Muscle layer of duodenum (tissue), 2 donors: ENCODE measurements at regions not wholly inside any gene's neighbourhood (a gene's known extent, or its start where the extent isn't known, plus 50 kb on each side); places are given as distances from the start of the nearest gene placed in this dataset.

ENCODE experiments used
- H3K27ac ChIP-seq: one replicate; pipeline ENCODE4 v1.7.0; 2013; ENCODE audit warnings: mild to moderate bottlenecking, low read length
- H3K27me3 ChIP-seq: one replicate; pipeline ENCODE4 v1.7.0; 2013; ENCODE audit warnings: low read depth, mild to moderate bottlenecking, control low read depth, low read length
- H3K36me3 ChIP-seq, 2 donors: one replicate each; pipeline ENCODE4 v1.7.0; 2013; ENCODE audit warnings: low read length in 2 of 2, control low read depth in 1 of 2, mild to moderate bottlenecking in 1 of 2; ENCODE audit not compliant: insufficient read depth in 2 of 2, control insufficient read depth in 1 of 2
- H3K4me1 ChIP-seq, 2 donors: one replicate each; pipeline ENCODE4 v1.7.0; 2013; ENCODE audit warnings: low read length in 2 of 2, mild to moderate bottlenecking in 2 of 2, control low read depth in 1 of 2, moderate library complexity in 1 of 2; ENCODE audit not compliant: insufficient read depth in 2 of 2, control insufficient read depth in 1 of 2
- H3K4me3 ChIP-seq, 2 donors: one replicate each; pipeline ENCODE4 v1.7.0; 2013; ENCODE audit warnings: low read length in 2 of 2, low read depth in 1 of 2, mild to moderate bottlenecking in 1 of 2
- H3K9me3 ChIP-seq, 2 donors: one replicate each; pipeline ENCODE4 v1.7.0; 2013; ENCODE audit warnings: low read length in 2 of 2, control low read depth in 1 of 2, mild to moderate bottlenecking in 1 of 2; ENCODE audit not compliant: control insufficient read depth in 1 of 2
- donor health status: healthy.

DNA sequence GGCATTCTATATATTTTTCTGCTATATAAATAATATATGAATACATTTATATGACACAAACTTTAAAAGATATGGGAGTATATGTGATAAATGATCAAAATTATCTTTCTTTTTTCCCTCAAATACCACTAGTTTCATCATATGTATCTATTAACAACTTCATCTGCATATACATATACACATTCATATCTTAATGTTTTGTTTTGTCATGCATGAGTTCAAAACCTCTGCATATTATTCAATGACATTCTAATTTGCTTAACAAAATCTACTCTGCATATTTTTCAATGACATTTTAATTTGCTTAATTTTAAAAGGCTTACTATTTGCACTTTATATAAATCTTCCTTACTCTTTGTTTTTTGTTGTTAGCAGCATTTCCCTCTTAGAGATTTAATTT lies 276.2 kb downstream of the PIK3C3 start:
- H3K9me3 ChIP-seq, result no peaks in the 10 kb centered on the region
- H3K36me3 ChIP-seq, result no peaks in the 10 kb centered on the region
- no peak overlapping the region for H3K4me3 ChIP-seq
- H3K4me1 ChIP-seq, result no peaks in the 10 kb centered on the region
- H3K27ac ChIP-seq, result no peak overlapping the region
- H3K27me3 ChIP-seq, result no peaks in the 10 kb centered on the region

GRCh38 chr18:42231796-42232195 lies 276.8 kb downstream of the PIK3C3 start:
- Histone ChIP-seq H3K27me3 (no peaks in the 10 kb centered on the region), H3K27ac (no peak overlapping the region), H3K9me3 (no peaks in the 10 kb centered on the region), H3K36me3 (no peaks in the 10 kb centered on the region), H3K4me3 (no peak overlapping the region), H3K4me1 (no peaks in the 10 kb centered on the region)

- Histone ChIP-seq H3K27me3 (no peaks in the 10 kb centered on the region), H3K9me3 (no peaks in the 10 kb centered on the region), H3K27ac (no peak overlapping the region), H3K4me1 (no peaks in the 10 kb centered on the region), H3K36me3 (no peaks in the 10 kb centered on the region), H3K4me3 (no peak overlapping the region)
These were observed 278.9 kb downstream of the PIK3C3 start for GRCh38 chr18:42233908-42234307.

GRCh38 chr18:42242758-42243157 lies 287.7 kb downstream of the PIK3C3 start:
- Histone ChIP-seq H3K36me3 (no peaks in the 10 kb centered on the region), H3K27ac (no peak overlapping the region), H3K4me3 (no peak overlapping the region), H3K27me3 (no peaks in the 10 kb centered on the region), H3K4me1 (no peaks in the 10 kb centered on the region), H3K9me3 (no peaks in the 10 kb centered on the region)

DNA sequence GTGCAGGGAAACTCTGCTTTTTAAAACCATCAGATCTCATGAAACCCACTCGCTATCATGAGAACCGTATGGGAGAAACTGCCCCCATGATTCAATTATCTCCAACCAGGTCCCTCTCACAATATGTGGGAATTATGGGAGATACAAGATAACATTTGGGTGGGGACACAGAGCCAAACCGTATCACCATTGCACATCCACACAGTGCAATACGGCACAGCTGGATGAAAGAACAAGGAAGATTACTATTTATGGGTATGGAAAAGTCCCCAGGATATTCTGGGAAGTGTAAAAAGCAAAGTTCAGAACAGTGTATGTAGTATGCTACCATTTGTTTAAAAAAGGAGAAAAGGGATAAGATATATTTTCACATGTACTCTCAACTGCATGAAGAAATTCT lies 290.1 kb downstream of the PIK3C3 start:
- H3K9me3 ChIP-seq, result no peaks in the 10 kb centered on the region
- no peak overlapping the region for H3K27ac ChIP-seq
- no peaks in the 10 kb centered on the region for H3K36me3 ChIP-seq
- H3K27me3 ChIP-seq, result no peaks in the 10 kb centered on the region
- no peak overlapping the region for H3K4me3 ChIP-seq
- no peaks in the 10 kb centered on the region for H3K4me1 ChIP-seq

DNA sequence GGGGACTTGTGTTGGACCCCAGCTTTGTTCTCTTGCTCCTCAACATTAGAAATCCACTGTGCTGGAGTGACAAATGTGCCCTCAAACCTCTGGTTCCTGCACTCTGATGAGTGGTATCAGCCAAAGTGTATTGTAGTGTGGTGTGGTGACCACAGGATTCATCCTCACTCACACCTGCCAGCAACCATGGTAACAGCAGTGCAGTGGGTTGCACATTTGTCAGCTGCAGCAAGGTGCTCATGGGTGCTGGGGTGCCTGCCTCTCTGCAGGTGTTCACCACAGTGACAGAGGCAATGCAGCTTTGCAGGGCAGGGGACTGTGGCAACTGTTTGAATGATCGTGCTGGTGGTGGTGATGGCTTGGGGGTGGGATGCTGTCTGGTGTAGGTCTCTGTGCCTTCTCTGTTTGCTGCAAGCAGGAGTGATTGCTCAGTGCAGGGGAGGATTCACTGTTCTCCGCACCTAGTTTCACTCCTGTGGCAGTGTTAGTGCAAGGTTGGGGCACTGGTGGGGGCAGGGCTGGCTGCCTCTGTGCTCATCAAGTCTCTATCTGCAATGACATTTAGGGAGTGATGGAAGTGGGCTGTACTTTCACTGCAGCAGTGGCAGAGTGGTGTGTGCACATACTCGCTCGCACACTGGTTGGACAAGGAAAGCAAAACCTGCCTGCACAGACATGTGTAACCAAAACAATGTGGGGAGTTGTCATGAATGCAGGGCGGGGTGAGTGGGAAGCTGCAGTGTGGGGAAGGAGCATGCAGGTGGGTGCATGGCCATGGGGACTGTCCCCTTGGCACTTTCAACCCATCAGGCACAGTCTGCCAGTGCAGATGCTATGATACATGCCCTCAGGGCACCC lies 301.1 kb downstream of the PIK3C3 start:
- Histone ChIP-seq H3K36me3 (no peaks in the 10 kb centered on the region), H3K9me3 (no peaks in the 10 kb centered on the region), H3K4me1 (no peaks in the 10 kb centered on the region), H3K27ac (no peak overlapping the region), H3K27me3 (no peaks in the 10 kb centered on the region), H3K4me3 (no peak overlapping the region)

- no peaks in the 10 kb centered on the region for H3K9me3 ChIP-seq
- no peaks in the 10 kb centered on the region for H3K36me3 ChIP-seq
- H3K4me1 ChIP-seq, result no peaks in the 10 kb centered on the region
- H3K4me3 ChIP-seq, result no peak overlapping the region
- H3K27me3 ChIP-seq, result no peaks in the 10 kb centered on the region
- no peak overlapping the region for H3K27ac ChIP-seq
These were observed 303.4 kb downstream of the PIK3C3 start for GRCh38 chr18:42258301-42258965.

DNA sequence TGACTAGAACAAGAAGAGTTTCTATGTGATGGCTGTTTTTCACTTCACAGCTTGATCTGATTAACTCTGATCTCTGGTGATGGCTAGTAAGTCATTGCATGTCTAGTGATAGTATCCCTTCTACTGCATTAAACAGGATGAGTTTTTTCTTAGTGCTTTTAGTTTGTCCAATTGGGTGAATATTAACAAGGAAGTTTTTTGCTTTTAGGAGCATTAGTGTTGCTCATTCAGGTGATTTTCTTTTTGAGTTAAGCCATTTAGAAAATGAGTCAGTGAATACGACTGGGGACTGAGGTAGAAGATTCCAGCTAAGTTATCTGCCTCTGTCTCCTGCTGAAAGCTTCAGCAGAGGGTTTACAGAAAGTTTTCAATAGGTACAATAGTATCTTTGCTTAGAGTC lies 306.7 kb downstream of the PIK3C3 start:
- Histone ChIP-seq H3K9me3 (no peaks in the 10 kb centered on the region), H3K4me1 (no peaks in the 10 kb centered on the region), H3K4me3 (no peak overlapping the region), H3K27me3 (no peaks in the 10 kb centered on the region), H3K36me3 (no peaks in the 10 kb centered on the region), H3K27ac (no peak overlapping the region)

DNA sequence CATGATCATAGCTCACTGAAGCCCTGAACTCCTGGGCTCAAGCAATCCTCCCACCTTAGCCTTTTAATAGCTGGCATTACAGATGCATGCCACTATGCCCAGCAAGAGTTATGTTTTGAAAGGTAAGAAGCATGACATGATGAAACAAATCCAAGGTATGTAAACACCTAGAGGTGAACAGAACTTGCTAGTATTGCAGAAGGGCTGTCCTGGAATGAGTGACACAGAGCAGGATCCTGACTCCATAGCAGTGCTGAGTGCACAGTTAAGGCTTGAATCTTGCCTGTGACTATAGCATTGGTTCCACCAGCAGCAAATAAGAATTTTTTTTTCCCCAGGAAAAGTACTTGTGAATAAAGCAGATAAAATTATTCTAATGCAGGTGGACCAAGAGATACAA lies 309.5 kb downstream of the PIK3C3 start:
- Histone ChIP-seq H3K27me3 (no peaks in the 10 kb centered on the region), H3K9me3 (no peaks in the 10 kb centered on the region), H3K36me3 (no peaks in the 10 kb centered on the region), H3K4me1 (no peaks in the 10 kb centered on the region), H3K4me3 (no peak overlapping the region), H3K27ac (no peak overlapping the region)

DNA sequence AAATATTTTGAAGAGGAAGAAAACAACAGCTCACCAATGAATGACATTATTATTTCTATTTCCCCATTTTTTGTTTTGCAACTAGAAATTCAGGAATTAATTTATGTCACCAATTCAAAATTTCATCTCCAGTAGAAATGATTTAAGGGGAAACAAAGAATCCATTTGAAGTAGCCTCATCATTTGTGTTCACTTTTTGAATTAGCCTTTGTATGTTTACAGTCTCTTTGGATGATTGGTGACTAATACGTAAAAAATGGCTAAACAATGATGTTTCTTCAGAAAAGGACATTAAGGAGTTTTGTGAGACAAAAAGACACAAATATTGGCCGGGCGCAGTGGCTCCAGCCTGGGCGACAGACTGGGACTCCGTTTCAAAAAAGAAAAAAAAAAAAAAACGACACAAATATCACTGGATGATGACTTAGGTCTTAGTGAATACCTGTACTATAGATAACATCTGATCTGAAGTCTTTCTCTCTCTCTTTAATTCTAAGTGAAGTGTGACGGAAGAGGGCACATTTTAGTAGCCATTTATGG lies 313.2 kb downstream of the PIK3C3 start:
- H3K36me3 ChIP-seq, result no peaks in the 10 kb centered on the region
- no peak overlapping the region for H3K4me3 ChIP-seq
- no peaks in the 10 kb centered on the region for H3K4me1 ChIP-seq
- H3K27ac ChIP-seq, result no peak overlapping the region
- H3K9me3 ChIP-seq, result no peaks in the 10 kb centered on the region
- H3K27me3 ChIP-seq, result no peaks in the 10 kb centered on the region

DNA sequence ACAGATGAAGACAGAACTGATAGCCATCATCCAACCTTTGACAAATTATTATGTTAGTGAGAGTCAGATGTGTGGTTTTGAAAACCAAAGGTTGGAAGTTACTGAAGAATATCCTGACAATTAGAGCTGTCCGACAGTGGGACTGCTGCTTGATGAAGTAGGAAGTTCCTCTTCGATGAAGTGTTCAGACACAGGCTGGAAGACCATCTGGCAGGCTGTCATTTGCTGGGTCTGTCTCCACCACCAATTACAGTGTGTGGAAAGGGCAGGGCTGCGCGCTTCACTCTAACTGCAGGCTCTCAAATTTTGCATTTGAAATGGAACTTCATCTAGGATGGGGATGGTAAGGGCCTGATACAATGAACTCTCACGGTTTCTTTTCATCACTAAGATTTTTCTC lies 313.8 kb downstream of the PIK3C3 start:
- Histone ChIP-seq H3K9me3 (no peaks in the 10 kb centered on the region), H3K4me1 (no peaks in the 10 kb centered on the region), H3K4me3 (no peak overlapping the region), H3K27me3 (no peaks in the 10 kb centered on the region), H3K36me3 (no peaks in the 10 kb centered on the region), H3K27ac (no peak overlapping the region)
